HepG2 (cell line): ENCODE measurements at regions not wholly inside any gene's neighbourhood (a gene's known extent, or its start where the extent isn't known, plus 50 kb on each side); places are given as distances from the start of the nearest gene placed in this dataset.
A peak's percentile ranks its signal among the peaks of the same experiment; 100 is the strongest.

Source experiments
- BHLHE40 ChIP-seq: IDR thresholded peaks from 2 replicates; pipeline ENCODE4 v1.6.1; 2011; ENCODE audit warnings: low read length, improper control_type of control experiment
- BORCS8-MEF2B ChIP-seq: sonication (generic); formaldehyde crosslinking; IDR thresholded peaks from 2 replicates; pipeline ENCODE4 v1.8.0; 2022; ENCODE audit warnings: mild to moderate bottlenecking, missing genetic modification reagents
- BRD4 ChIP-seq: sonication (generic); formaldehyde crosslinking; IDR thresholded peaks from 2 replicates; pipeline ENCODE4 v1.4.0; 2020; ENCODE audit warnings: missing genetic modification reagents
- CHD2 ChIP-seq: IDR thresholded peaks from 2 replicates; pipeline ENCODE4 v1.6.1; 2011; ENCODE audit warnings: low read depth, low read length, improper control_type of control experiment
- CSRNP1 ChIP-seq: sonication (generic); formaldehyde crosslinking; IDR thresholded peaks from 2 replicates; pipeline ENCODE4 v1.8.1; 2023; ENCODE audit warnings: mild to moderate bottlenecking, missing genetic modification reagents
- MBD4 ChIP-seq: IDR thresholded peaks from 2 replicates; pipeline ENCODE4 v1.6.1; 2012; ENCODE audit warnings: low read length, inconsistent platforms, borderline replicate concordance
- MEF2D ChIP-seq: sonication (generic); formaldehyde crosslinking; IDR thresholded peaks from 2 replicates; pipeline ENCODE4 v1.5.1; 2020; ENCODE audit warnings: mild to moderate bottlenecking, missing genetic modification reagents
- NR2F2 ChIP-seq: IDR thresholded peaks from 2 replicates; pipeline ENCODE4 v1.6.1; 2012; ENCODE audit warnings: low read depth, inconsistent platforms, borderline replicate concordance
- SIN3B ChIP-seq: fragments of 150-350 bp; IDR thresholded peaks from 2 replicates; pipeline ENCODE4 v1.6.1; 2014; ENCODE audit warnings: low read length
- SP5 ChIP-seq: IDR thresholded peaks from 2 replicates; pipeline ENCODE4 v1.6.1; 2016; ENCODE audit warnings: low read depth, borderline replicate concordance
- SRSF1 ChIP-seq: fragments of 200-400 bp; formaldehyde crosslinking; optimal IDR thresholded peaks from 2 replicates; pipeline ENCODE3; 2017; ENCODE audit warnings: mild to moderate bottlenecking, low read depth, low read length, moderate library complexity
- XBP1 ChIP-seq: sonication (generic); formaldehyde crosslinking; IDR thresholded peaks from 2 replicates; pipeline ENCODE4 v1.5.0; 2020; ENCODE audit warnings: missing genetic modification reagents
- ZBTB39 ChIP-seq: sonication (generic); formaldehyde crosslinking; IDR thresholded peaks from 2 replicates; pipeline ENCODE4 v1.5.0; 2020; ENCODE audit warnings: missing genetic modification reagents
- ZNF230 ChIP-seq: sonication (generic); formaldehyde crosslinking; IDR thresholded peaks from 2 replicates; pipeline ENCODE4 v1.4.0; 2020; ENCODE audit warnings: mild to moderate bottlenecking, missing genetic modification reagents
- ZNF501 ChIP-seq: sonication (generic); formaldehyde crosslinking; IDR thresholded peaks from 2 replicates; pipeline ENCODE4 v1.5.1; 2020; ENCODE audit warnings: mild to moderate bottlenecking, moderate library complexity, missing genetic modification reagents
- ZNF512B ChIP-seq: sonication (generic); formaldehyde crosslinking; IDR thresholded peaks from 2 replicates; pipeline ENCODE4 v1.5.1; 2020; ENCODE audit warnings: missing genetic modification reagents, mild to moderate bottlenecking, borderline replicate concordance
- ZNF543 ChIP-seq: sonication (generic); formaldehyde crosslinking; IDR thresholded peaks from 2 replicates; pipeline ENCODE4 v1.4.0; 2020; ENCODE audit warnings: mild to moderate bottlenecking, missing genetic modification reagents
- ZNF672 ChIP-seq: sonication (generic); formaldehyde crosslinking; IDR thresholded peaks from 2 replicates; pipeline ENCODE4 v1.8.1; 2022; ENCODE audit warnings: missing genetic modification reagents
- ZNF7 ChIP-seq: IDR thresholded peaks from 2 replicates; pipeline ENCODE4 v1.6.1; 2016; ENCODE audit warnings: missing biosample characterization, missing genetic modification reagents
- ZNF740 ChIP-seq: sonication (generic); formaldehyde crosslinking; IDR thresholded peaks from 2 replicates; pipeline ENCODE4 v1.4.0; 2020; ENCODE audit warnings: missing genetic modification reagents
- ZNF800 ChIP-seq: sonication (generic); formaldehyde crosslinking; IDR thresholded peaks from 2 replicates; pipeline ENCODE4 v1.4.0; 2020; ENCODE audit warnings: missing genetic modification reagents

GRCh38 chr20:37636212-37636975 is 57.4 kb upstream of the CTNNBL1 start (continued):
- no peak for TF ChIP-seq ZNF7 (CRISPR knock-in tag)
- no peak for TF ChIP-seq ZNF543 (CRISPR knock-in tag)
- no peak for TF ChIP-seq BRD4 (CRISPR knock-in tag)
- no peak for TF ChIP-seq ZNF800
- no peak for TF ChIP-seq SIN3B
- no peak for TF ChIP-seq MBD4
- peak; percentile 41; the same call in 1 of the 2 replicates for TF ChIP-seq BHLHE40
- TF ChIP-seq ZBTB39 (CRISPR knock-in tag) = no peak
- TF ChIP-seq ZNF512B (CRISPR knock-in tag) = no peak
- no peak for TF ChIP-seq NR2F2
- no peak for TF ChIP-seq CHD2
- no peak; the same call in 1 of the 2 replicates for TF ChIP-seq ZNF501 (CRISPR knock-in tag)
- TF ChIP-seq BORCS8-MEF2B (CRISPR knock-in tag) = 0 out of 2 replicates have a peak, but pooled peaks have one; percentile 56
- TF ChIP-seq CSRNP1 (CRISPR knock-in tag) = no peak
- TF ChIP-seq XBP1 = no peak
- no peak for TF ChIP-seq ZNF672 (CRISPR knock-in tag)
- no peak for TF ChIP-seq ZNF740 (CRISPR knock-in tag)
- TF ChIP-seq SP5 = no peak
- TF ChIP-seq MEF2D (CRISPR knock-in tag) = no peak
- no peak for TF ChIP-seq ZNF230 (CRISPR knock-in tag)
- TF ChIP-seq SRSF1 = no peak
